Natural killer cell (primary cell): ENCODE measurements at regions not wholly inside any gene's neighbourhood (a gene's known extent, or its start where the extent isn't known, plus 50 kb on each side); places are given as distances from the start of the nearest gene placed in this dataset.

Experiments used
- ATAC-seq, 3 donors: fragments of 150-1000 bp in 2 of 3; fragments of 200-7000 bp in 1 of 3; cut with Tn5 transposase; 1 replicate in 1 of 3; 2 replicates in 2 of 3; pipeline ENCODE4 v1.10.0; 2021; ENCODE audit warnings: mild to moderate bottlenecking in 2 of 3, moderate library complexity in 2 of 3
- DNase-seq, 2 donors: peaks; one replicate each; pipeline versions ENCODE4 v3.0.0 to v3.0.0-alpha.2; 2013 to 2021; ENCODE audit warnings: mixed read lengths in 1 of 2
- H3K27ac ChIP-seq: one replicate; pipeline ENCODE4 v1.5.1; 2013; ENCODE audit warnings: mild to moderate bottlenecking, low read length
- H3K27me3 ChIP-seq: one replicate; pipeline ENCODE4 v1.6.1; 2013; ENCODE audit warnings: low read length; ENCODE audit not compliant: control insufficient read depth, insufficient read depth
- H3K36me3 ChIP-seq: one replicate; pipeline ENCODE4 v1.6.1; 2013; ENCODE audit warnings: low read length; ENCODE audit not compliant: control insufficient read depth, insufficient read depth
- H3K4me1 ChIP-seq: one replicate; pipeline ENCODE4 v1.6.1; 2013; ENCODE audit warnings: low read length; ENCODE audit not compliant: control insufficient read depth, insufficient read depth
- H3K4me3 ChIP-seq: one replicate; pipeline ENCODE4 v1.5.1; 2013; ENCODE audit warnings: low read length
- H3K9me3 ChIP-seq: one replicate; pipeline ENCODE4 v1.6.1; 2013; ENCODE audit warnings: low read length; ENCODE audit not compliant: control insufficient read depth, insufficient read depth
- H3K27ac Mint-ChIP-seq, 2 donors: one replicate each; pipeline ENCODE4 v1.8.0; 2022; ENCODE audit warnings: mild to moderate bottlenecking in 2 of 2, mixed read lengths in 2 of 2, moderate library complexity in 1 of 2
- H3K27me3 Mint-ChIP-seq, 2 donors: one replicate each; pipeline ENCODE4 v1.8.0; 2022; ENCODE audit warnings: low read depth in 2 of 2, mixed read lengths in 2 of 2
- H3K36me3 Mint-ChIP-seq: one replicate; pipeline ENCODE4 v1.8.0; 2022; ENCODE audit warnings: mixed read lengths
- H3K4me1 Mint-ChIP-seq, 2 donors: one replicate each; pipeline ENCODE4 v1.8.0; 2022; ENCODE audit warnings: mixed read lengths in 2 of 2
- H3K4me3 Mint-ChIP-seq: one replicate; pipeline ENCODE4 v1.8.0; 2022; ENCODE audit warnings: mild to moderate bottlenecking, moderate library complexity, mixed read lengths
- H3K9me3 Mint-ChIP-seq, 2 donors: one replicate each; pipeline ENCODE4 v1.8.0; 2022; ENCODE audit warnings: mixed read lengths in 2 of 2
- CTCF ChIP-seq: fragments of 200-600 bp; IDR thresholded peaks from one replicate; pipeline ENCODE4 v1.8.0; 2022; ENCODE audit warnings: antibody characterized with exemption
- WGBS: methylation state at CpG from one replicate; pipeline ENCODE4 v1.1.7; 2013; ENCODE audit warnings: missing lambda C conversion rate; ENCODE audit not compliant: insufficient coverage; 5-methylcytosine and 5-hydroxymethylcytosine counted together
- intact Hi-C: fragments of 100-400 bp; cut with micrococcal nuclease; formaldehyde crosslinking; loops from one replicate; pipeline ENCODE4 v1.14.2; 2022

GRCh38 chr18:2002151-2002550 lies 569.2 kb downstream of the METTL4 start:
- no peak overlapping the region for H3K4me3 ChIP-seq
- H3K4me1 ChIP-seq = no peaks in the 10 kb centered on the region
- H3K27me3 Mint-ChIP-seq = no peaks in the 10 kb centered on the region
- intact Hi-C loops = no loop called here
- H3K27ac ChIP-seq = no peak overlapping the region
- H3K4me1 Mint-ChIP-seq = no peaks in the 10 kb centered on the region
- H3K9me3 ChIP-seq = no peaks in the 10 kb centered on the region
- no peaks in the 10 kb centered on the region for H3K36me3 Mint-ChIP-seq
- peaks cover 0 to 2% of the 10 kb centered on the region in 2 donors for H3K9me3 Mint-ChIP-seq
- DNase-seq = no peak
- H3K27me3 ChIP-seq = no peaks in the 10 kb centered on the region
- H3K4me3 Mint-ChIP-seq = no peak overlapping the region
- no peak overlapping the region for H3K27ac Mint-ChIP-seq
- no peak for ATAC-seq
- H3K36me3 ChIP-seq = no peaks in the 10 kb centered on the region
- 81% methylated on average over 2 of the region's 2 CpGs for WGBS
- TF ChIP-seq CTCF = no peak

- Histone ChIP-seq H3K4me3 (no peak overlapping the region), H3K27me3 (no peaks in the 10 kb centered on the region), H3K36me3 (no peaks in the 10 kb centered on the region), H3K27ac (no peak overlapping the region), H3K9me3 (no peaks in the 10 kb centered on the region), H3K4me1 (no peaks in the 10 kb centered on the region)
- ATAC-seq (no peak), DNase-seq (no peak)
- WGBS = 57% methylated on average over 7 of the region's 7 CpGs
- H3K9me3 Mint-ChIP-seq = peaks cover 0 to 2% of the 10 kb centered on the region in 2 donors
- H3K27me3 Mint-ChIP-seq = peaks cover 0 to 2% of the 10 kb centered on the region in 2 donors
- no peaks in the 10 kb centered on the region for H3K36me3 Mint-ChIP-seq
- TF ChIP-seq CTCF = no peak
- H3K4me3 Mint-ChIP-seq = no peak overlapping the region
- intact Hi-C loops = no loop called here
- H3K27ac Mint-ChIP-seq = no peak overlapping the region
- no peaks in the 10 kb centered on the region for H3K4me1 Mint-ChIP-seq
Observed at GRCh38 chr18:2002604-2003003, 568.7 kb downstream of the METTL4 start.

GRCh38 chr18:2009942-2010697 lies 561.2 kb downstream of the METTL4 start:
- no peak for ATAC-seq

More at GRCh38 chr18:2009942-2010697, 561.2 kb downstream of the METTL4 start:
- no peak for TF ChIP-seq CTCF
- DNase-seq = no peak
- Histone ChIP-seq H3K9me3 (no peaks in the 10 kb centered on the region), H3K4me3 (no peak overlapping the region), H3K4me1 (no peaks in the 10 kb centered on the region), H3K27me3 (no peaks in the 10 kb centered on the region), H3K27ac (no peak overlapping the region), H3K36me3 (no peaks in the 10 kb centered on the region)
- intact Hi-C loops = no loop called here
- Mint-ChIP-seq H3K36me3 (no peaks in the 10 kb centered on the region), H3K9me3 (peaks cover 0 to 2% of the 10 kb centered on the region in 2 donors), H3K4me1 (no peaks in the 10 kb centered on the region), H3K27me3 (peaks cover 0 to 6% of the 10 kb centered on the region in 2 donors), H3K27ac (no peak overlapping the region), H3K4me3 (no peak overlapping the region)
- no CpG with 5 or more reads among the region's 2 CpGs for WGBS
